Astrocyte of the cerebellum (primary cell): ENCODE measurements at regions not wholly inside any gene's neighbourhood (a gene's known extent, or its start where the extent isn't known, plus 50 kb on each side); places are given as distances from the start of the nearest gene placed in this dataset.

Experiments
- DNase-seq: peaks from one replicate; pipeline ENCODE4 v3.0.0-alpha.2; 2011; ENCODE audit warnings: low read depth
- H3K4me3 ChIP-seq: 2 replicates; pipeline ENCODE4 v1.5.1; 2011; ENCODE audit warnings: mild to moderate bottlenecking, low read depth, low read length, moderate library complexity
- CTCF ChIP-seq: IDR thresholded peaks from 2 replicates; pipeline ENCODE4 v1.5.1; 2012; ENCODE audit warnings: low read length, low read depth, moderate library complexity, mild to moderate bottlenecking; ENCODE audit errors: missing control alignments
- in situ Hi-C: cut with HindIII; loops from 2 replicates; pipeline ENCODE4 v1.10.0; 2017; ENCODE audit warnings: low sequenced_read_pairs

- H3K4me3 ChIP-seq = peak overlapping the region; percentile 4
- DNase-seq = peak; percentile 19
Measured at GRCh38 chr10:63866075-63866746, 345.0 kb downstream of the REEP3 start.

GRCh38 chr10:63866747-63867140, 345.5 kb downstream of the REEP3 start:
- peak; percentile 6 for DNase-seq
- H3K4me3 ChIP-seq = no peak overlapping the region
- in situ Hi-C loops = no loop called here
- TF ChIP-seq CTCF = no peak

More at GRCh38 chr10:63866075-63866746, 345.0 kb downstream of the REEP3 start:
- TF ChIP-seq CTCF = peak; percentile 90
- in situ Hi-C loops = no loop called here

- in situ Hi-C loops = no loop called here
- no peak for DNase-seq
- no peak overlapping the region for H3K4me3 ChIP-seq
- no peak for TF ChIP-seq CTCF
Measured at GRCh38 chr10:63878428-63878827, 357.2 kb downstream of the REEP3 start.

- H3K4me3 ChIP-seq = no peak overlapping the region
- no peak for DNase-seq
- in situ Hi-C loops = no loop called here
- TF ChIP-seq CTCF = no peak
Measured at GRCh38 chr10:63883861-63884260, 362.7 kb downstream of the REEP3 start.

- no peak overlapping the region for H3K4me3 ChIP-seq
- no peak for TF ChIP-seq CTCF
- DNase-seq = no peak
- in situ Hi-C loops = no loop called here
Measured at GRCh38 chr10:63884426-63884825, 363.2 kb downstream of the REEP3 start.

- in situ Hi-C loops = no loop called here
- no peak for TF ChIP-seq CTCF
- DNase-seq = no peak
- no peak overlapping the region for H3K4me3 ChIP-seq
Measured at GRCh38 chr10:63885156-63885555, 364.0 kb downstream of the REEP3 start.
